ENCODE measurements at regions not wholly inside any gene's neighbourhood (a gene's known extent, or its start where the extent isn't known, plus 50 kb on each side); places are given as distances from the start of the nearest gene placed in this dataset.

- DNase-seq (ENCODE audit: low spot score in 2 of 2): no peak
- no peak overlapping the region for H3K27ac Mint-ChIP-seq
- H3K27me3 Mint-ChIP-seq: no peaks in the 10 kb centered on the region
- H3K4me1 Mint-ChIP-seq: no peaks in the 10 kb centered on the region
- H3K9me3 Mint-ChIP-seq: no peaks in the 10 kb centered on the region
- ATAC-seq (ENCODE audit: low read depth): no peak
- H3K4me3 Mint-ChIP-seq: no peak overlapping the region
- no peaks in the 10 kb centered on the region for H3K36me3 Mint-ChIP-seq
These were observed 1089.3 kb downstream of the BRD1 start for GRCh38 chr22:48738204-48738980.

GRCh38 chr22:48737461-48738203, 1090.0 kb downstream of the BRD1 start:
- ATAC-seq (ENCODE audit: low read depth): no peak
- no peak for DNase-seq (ENCODE audit: low spot score in 2 of 2)
- H3K9me3 Mint-ChIP-seq: no peaks in the 10 kb centered on the region
- no peaks in the 10 kb centered on the region for H3K27me3 Mint-ChIP-seq
- H3K4me3 Mint-ChIP-seq: no peak overlapping the region
- H3K4me1 Mint-ChIP-seq: no peaks in the 10 kb centered on the region
- no peaks in the 10 kb centered on the region for H3K36me3 Mint-ChIP-seq
- no peak overlapping the region for H3K27ac Mint-ChIP-seq

- H3K4me1 Mint-ChIP-seq: no peaks in the 10 kb centered on the region
- no peak overlapping the region for H3K4me3 Mint-ChIP-seq
- DNase-seq (ENCODE audit: low spot score in 2 of 2) (no peak), ATAC-seq (ENCODE audit: low read depth) (no peak)
- no peaks in the 10 kb centered on the region for H3K36me3 Mint-ChIP-seq
- H3K27ac Mint-ChIP-seq: no peak overlapping the region
- H3K27me3 Mint-ChIP-seq: no peaks in the 10 kb centered on the region
- H3K9me3 Mint-ChIP-seq: no peaks in the 10 kb centered on the region
These were observed 1090.8 kb downstream of the BRD1 start for GRCh38 chr22:48736593-48737460.

- no peaks in the 10 kb centered on the region for H3K27me3 Mint-ChIP-seq
- peaks cover 2% of the 10 kb centered on the region for H3K9me3 Mint-ChIP-seq
These were observed 1092.7 kb downstream of the BRD1 start for GRCh38 chr22:48734961-48735360.

GRCh38 chr22:48734359-48734758, 1093.3 kb downstream of the BRD1 start:
- Mint-ChIP-seq H3K9me3 (peaks cover 2% of the 10 kb centered on the region), H3K4me1 (no peaks in the 10 kb centered on the region), H3K27ac (no peak overlapping the region), H3K4me3 (no peak overlapping the region), H3K27me3 (no peaks in the 10 kb centered on the region), H3K36me3 (no peaks in the 10 kb centered on the region)
- ATAC-seq (ENCODE audit: low read depth): no peak
- no peak for DNase-seq (ENCODE audit: low spot score in 2 of 2)

More at GRCh38 chr22:48734961-48735360, 1092.7 kb downstream of the BRD1 start:
- DNase-seq (ENCODE audit: low spot score in 2 of 2) (no peak), ATAC-seq (ENCODE audit: low read depth) (no peak)
- H3K27ac Mint-ChIP-seq: no peak overlapping the region
- H3K36me3 Mint-ChIP-seq: no peaks in the 10 kb centered on the region
- H3K4me3 Mint-ChIP-seq: no peak overlapping the region
- H3K4me1 Mint-ChIP-seq: no peaks in the 10 kb centered on the region

- Mint-ChIP-seq H3K36me3 (no peaks in the 10 kb centered on the region), H3K4me1 (no peaks in the 10 kb centered on the region), H3K9me3 (peaks cover 7% of the 10 kb centered on the region), H3K4me3 (no peak overlapping the region), H3K27ac (no peak overlapping the region), H3K27me3 (no peaks in the 10 kb centered on the region)
- ATAC-seq (ENCODE audit: low read depth): no peak
- DNase-seq (ENCODE audit: low spot score in 2 of 2): no peak
These were observed 1098.0 kb downstream of the BRD1 start for GRCh38 chr22:48729499-48730171.

GRCh38 chr22:48727454-48728058, 1100.1 kb downstream of the BRD1 start:
- no peaks in the 10 kb centered on the region for H3K36me3 Mint-ChIP-seq
- no peaks in the 10 kb centered on the region for H3K4me1 Mint-ChIP-seq
- no peak for DNase-seq (ENCODE audit: low spot score in 2 of 2)
- no peaks in the 10 kb centered on the region for H3K27me3 Mint-ChIP-seq
- ATAC-seq (ENCODE audit: low read depth): no peak
- H3K9me3 Mint-ChIP-seq: peaks cover 7% of the 10 kb centered on the region
- no peak overlapping the region for H3K4me3 Mint-ChIP-seq
- no peak overlapping the region for H3K27ac Mint-ChIP-seq

- H3K36me3 Mint-ChIP-seq: no peaks in the 10 kb centered on the region
- no peak overlapping the region for H3K27ac Mint-ChIP-seq
- DNase-seq (ENCODE audit: low spot score in 2 of 2): no peak
- H3K4me3 Mint-ChIP-seq: no peak overlapping the region
- no peaks in the 10 kb centered on the region for H3K4me1 Mint-ChIP-seq
- peaks cover 2% of the 10 kb centered on the region for H3K27me3 Mint-ChIP-seq
- no peak for ATAC-seq (ENCODE audit: low read depth)
- H3K9me3 Mint-ChIP-seq: peaks cover 5% of the 10 kb centered on the region
These were observed 1102.8 kb downstream of the BRD1 start for GRCh38 chr22:48724899-48725298.

- ATAC-seq (ENCODE audit: low read depth) (no peak), DNase-seq (ENCODE audit: low spot score in 2 of 2) (no peak)
- Mint-ChIP-seq H3K27me3 (peaks cover 2% of the 10 kb centered on the region), H3K9me3 (peaks cover 5% of the 10 kb centered on the region), H3K4me1 (no peaks in the 10 kb centered on the region), H3K36me3 (no peaks in the 10 kb centered on the region), H3K4me3 (no peak overlapping the region), H3K27ac (no peak overlapping the region)
These were observed 1105.0 kb downstream of the BRD1 start for GRCh38 chr22:48722661-48723060.

- H3K27ac Mint-ChIP-seq: no peak overlapping the region
- no peak overlapping the region for H3K4me3 Mint-ChIP-seq
- no peak for DNase-seq (ENCODE audit: low spot score in 2 of 2)
- H3K4me1 Mint-ChIP-seq: no peaks in the 10 kb centered on the region
- H3K27me3 Mint-ChIP-seq: peaks cover 2% of the 10 kb centered on the region
- no peaks in the 10 kb centered on the region for H3K36me3 Mint-ChIP-seq
- H3K9me3 Mint-ChIP-seq: peaks cover 2% of the 10 kb centered on the region
- ATAC-seq (ENCODE audit: low read depth): no peak
These were observed 1106.3 kb downstream of the BRD1 start for GRCh38 chr22:48721395-48721669.

- ATAC-seq (ENCODE audit: low read depth): no peak
- DNase-seq (ENCODE audit: low spot score in 2 of 2): no peak
- Mint-ChIP-seq H3K9me3 (peaks cover 4% of the 10 kb centered on the region), H3K4me1 (no peaks in the 10 kb centered on the region), H3K27ac (no peak overlapping the region), H3K4me3 (no peak overlapping the region), H3K27me3 (peaks cover 2% of the 10 kb centered on the region), H3K36me3 (no peaks in the 10 kb centered on the region)
These were observed 1106.8 kb downstream of the BRD1 start for GRCh38 chr22:48720662-48721394.

- ATAC-seq (ENCODE audit: low read depth) (no peak), DNase-seq (ENCODE audit: low spot score in 2 of 2) (no peak)
- H3K4me1 Mint-ChIP-seq: no peaks in the 10 kb centered on the region
- no peak overlapping the region for H3K4me3 Mint-ChIP-seq
- H3K36me3 Mint-ChIP-seq: peaks cover under 1% of the 10 kb centered on the region
- H3K9me3 Mint-ChIP-seq: peaks cover 4% of the 10 kb centered on the region
- peaks cover 2% of the 10 kb centered on the region for H3K27me3 Mint-ChIP-seq
- H3K27ac Mint-ChIP-seq: no peak overlapping the region
These were observed 1107.6 kb downstream of the BRD1 start for GRCh38 chr22:48719978-48720661.
